ENCODE measurements at regions not wholly inside any gene's neighbourhood (a gene's known extent, or its start where the extent isn't known, plus 50 kb on each side); places are given as distances from the start of the nearest gene placed in this dataset.
"Not testable (repeated sequence)": the region's sequence is repeated elsewhere in the genome, so short reads cannot be mapped to it uniquely, and the experiment has no call there.

- H3K14ac ChIP-seq (ENCODE audit: low read length) = no peak overlapping the region
- no peaks in the 10 kb centered on the region for H3K27me3 ChIP-seq (ENCODE audit: insufficient read depth, low read length)
- H3K18ac ChIP-seq (ENCODE audit: low read length) = no peak overlapping the region
- no peak overlapping the region for H2AFZ ChIP-seq (ENCODE audit: insufficient read depth, low read length, poor library complexity)
- no peaks in the 10 kb centered on the region for H3K79me1 ChIP-seq (ENCODE audit: low read length)
- H4K12ac ChIP-seq (ENCODE audit: low read depth, low read length) = no peak overlapping the region
- H3K9ac ChIP-seq (ENCODE audit: low read length) = no peak overlapping the region
- H2BK5ac ChIP-seq (ENCODE audit: low read depth, low read length, poor library complexity) = no peak overlapping the region
- H2BK120ac ChIP-seq (ENCODE audit: insufficient read depth, low read length, poor library complexity) = no peak overlapping the region
- DNase-seq = peak; percentile 8 to 53
- no peaks in the 10 kb centered on the region for H3K79me2 ChIP-seq (ENCODE audit: control insufficient read depth, insufficient read depth, low read length, poor library complexity)
- no CpG with 5 or more reads among the region's 2 CpGs for WGBS (ENCODE audit: extremely low coverage, insufficient coverage, insufficient read length)
- no peak overlapping the region for H3K4ac ChIP-seq (ENCODE audit: low read depth, low read length)
- no peak overlapping the region for H3K23ac ChIP-seq (ENCODE audit: low read length)
- H2BK12ac ChIP-seq (ENCODE audit: low read length) = no peak overlapping the region
- no peak overlapping the region for H3K4me2 ChIP-seq (ENCODE audit: low read length)
- no peaks in the 10 kb centered on the region for H3K4me1 ChIP-seq (ENCODE audit: control insufficient read depth in 1 of 2, insufficient read depth in 2 of 2, low read length in 2 of 2)
- no peak overlapping the region for H2AK5ac ChIP-seq (ENCODE audit: low read length)
- H3K27ac ChIP-seq (ENCODE audit: low read depth, low read length) = no peak overlapping the region
- H4K8ac ChIP-seq (ENCODE audit: low read depth, low read length) = no peak overlapping the region
- H4K91ac ChIP-seq (ENCODE audit: low read depth, low read length) = no peak overlapping the region
- H3K9me3 ChIP-seq (ENCODE audit: insufficient read depth, low read depth, low read length) = no peaks in the 10 kb centered on the region
- H3K36me3 ChIP-seq (ENCODE audit: control insufficient read depth in 1 of 2, insufficient read depth in 2 of 2, low read length in 2 of 2) = no peaks in the 10 kb centered on the region
- no peak overlapping the region for H3K4me3 ChIP-seq (ENCODE audit: low read depth, low read length)
Observed at GRCh38 chr10:80856186-80856585, 318.5 kb downstream of the SH2D4B start.

GRCh38 chr10:80859279-80859678 lies 321.6 kb downstream of the SH2D4B start:
- H3K18ac ChIP-seq (ENCODE audit: low read length); H3K36me3 ChIP-seq (ENCODE audit: control insufficient read depth in 1 of 2, insufficient read depth in 2 of 2, low read length in 2 of 2); H3K79me1 ChIP-seq (ENCODE audit: low read length); H3K9ac ChIP-seq (ENCODE audit: low read length); H2BK12ac ChIP-seq (ENCODE audit: low read length); H2BK5ac ChIP-seq (ENCODE audit: low read depth, low read length, poor library complexity); H4K8ac ChIP-seq (ENCODE audit: low read depth, low read length); H2BK120ac ChIP-seq (ENCODE audit: insufficient read depth, low read length, poor library complexity); H3K4me2 ChIP-seq (ENCODE audit: low read length); H2AK5ac ChIP-seq (ENCODE audit: low read length); H3K14ac ChIP-seq (ENCODE audit: low read length); H3K9me3 ChIP-seq (ENCODE audit: insufficient read depth, low read depth, low read length); H2AFZ ChIP-seq (ENCODE audit: insufficient read depth, low read length, poor library complexity); H3K79me2 ChIP-seq (ENCODE audit: control insufficient read depth, insufficient read depth, low read length, poor library complexity); H3K23ac ChIP-seq (ENCODE audit: low read length); H3K4me3 ChIP-seq (ENCODE audit: low read depth, low read length); H3K27me3 ChIP-seq (ENCODE audit: insufficient read depth, low read length); DNase-seq; H3K4me1 ChIP-seq (ENCODE audit: control insufficient read depth in 1 of 2, insufficient read depth in 2 of 2, low read length in 2 of 2); H3K4ac ChIP-seq (ENCODE audit: low read depth, low read length); H3K27ac ChIP-seq (ENCODE audit: low read depth, low read length); H4K12ac ChIP-seq (ENCODE audit: low read depth, low read length); H4K91ac ChIP-seq (ENCODE audit: low read depth, low read length): not testable (repeated sequence)
- WGBS (ENCODE audit: extremely low coverage, insufficient coverage, insufficient read length) = no CpG with 5 or more reads among the region's 22 CpGs

GRCh38 chr10:80860719-80861118 lies 323.0 kb downstream of the SH2D4B start:
- Histone ChIP-seq H3K14ac (ENCODE audit: low read length) (no peak overlapping the region), H3K9ac (ENCODE audit: low read length) (no peak overlapping the region), H2BK5ac (ENCODE audit: low read depth, low read length, poor library complexity) (no peak overlapping the region), H3K4me2 (ENCODE audit: low read length) (no peak overlapping the region), H3K4me3 (ENCODE audit: low read depth, low read length) (no peak overlapping the region), H3K23ac (ENCODE audit: low read length) (no peak overlapping the region), H3K9me3 (ENCODE audit: insufficient read depth, low read depth, low read length) (no peaks in the 10 kb centered on the region), H3K36me3 (ENCODE audit: control insufficient read depth in 1 of 2, insufficient read depth in 2 of 2, low read length in 2 of 2) (no peaks in the 10 kb centered on the region), H2BK12ac (ENCODE audit: low read length) (no peak overlapping the region), H2BK120ac (ENCODE audit: insufficient read depth, low read length, poor library complexity) (no peak overlapping the region), H3K27ac (ENCODE audit: low read depth, low read length) (no peak overlapping the region), H3K18ac (ENCODE audit: low read length) (no peak overlapping the region), H3K4ac (ENCODE audit: low read depth, low read length) (no peak overlapping the region), H4K8ac (ENCODE audit: low read depth, low read length) (no peak overlapping the region), H4K91ac (ENCODE audit: low read depth, low read length) (no peak overlapping the region), H2AFZ (ENCODE audit: insufficient read depth, low read length, poor library complexity) (no peak overlapping the region), H3K79me2 (ENCODE audit: control insufficient read depth, insufficient read depth, low read length, poor library complexity) (no peaks in the 10 kb centered on the region), H4K12ac (ENCODE audit: low read depth, low read length) (no peak overlapping the region), H3K4me1 (ENCODE audit: control insufficient read depth in 1 of 2, insufficient read depth in 2 of 2, low read length in 2 of 2) (no peaks in the 10 kb centered on the region), H2AK5ac (ENCODE audit: low read length) (no peak overlapping the region), H3K27me3 (ENCODE audit: insufficient read depth, low read length) (no peaks in the 10 kb centered on the region), H3K79me1 (ENCODE audit: low read length) (no peaks in the 10 kb centered on the region)
- no CpG with 5 or more reads among the region's 1 CpG for WGBS (ENCODE audit: extremely low coverage, insufficient coverage, insufficient read length)
- DNase-seq = no peak

- no peak overlapping the region for H2AK5ac ChIP-seq (ENCODE audit: low read length)
- no peak overlapping the region for H2BK12ac ChIP-seq (ENCODE audit: low read length)
- H4K91ac ChIP-seq (ENCODE audit: low read depth, low read length) = no peak overlapping the region
- H3K79me2 ChIP-seq (ENCODE audit: control insufficient read depth, insufficient read depth, low read length, poor library complexity) = no peaks in the 10 kb centered on the region
- no peak overlapping the region for H3K4me2 ChIP-seq (ENCODE audit: low read length)
- H3K4me1 ChIP-seq (ENCODE audit: control insufficient read depth in 1 of 2, insufficient read depth in 2 of 2, low read length in 2 of 2) = no peaks in the 10 kb centered on the region
- DNase-seq = no peak
- H2BK120ac ChIP-seq (ENCODE audit: insufficient read depth, low read length, poor library complexity) = no peak overlapping the region
- no peak overlapping the region for H2BK5ac ChIP-seq (ENCODE audit: low read depth, low read length, poor library complexity)
- no peak overlapping the region for H3K4ac ChIP-seq (ENCODE audit: low read depth, low read length)
- H3K23ac ChIP-seq (ENCODE audit: low read length) = no peak overlapping the region
- no peaks in the 10 kb centered on the region for H3K79me1 ChIP-seq (ENCODE audit: low read length)
- H3K27ac ChIP-seq (ENCODE audit: low read depth, low read length) = no peak overlapping the region
- no peak overlapping the region for H3K4me3 ChIP-seq (ENCODE audit: low read depth, low read length)
- no peak overlapping the region for H3K9ac ChIP-seq (ENCODE audit: low read length)
- H2AFZ ChIP-seq (ENCODE audit: insufficient read depth, low read length, poor library complexity) = no peak overlapping the region
- no peak overlapping the region for H3K14ac ChIP-seq (ENCODE audit: low read length)
- no peaks in the 10 kb centered on the region for H3K27me3 ChIP-seq (ENCODE audit: insufficient read depth, low read length)
- no peaks in the 10 kb centered on the region for H3K36me3 ChIP-seq (ENCODE audit: control insufficient read depth in 1 of 2, insufficient read depth in 2 of 2, low read length in 2 of 2)
- H3K9me3 ChIP-seq (ENCODE audit: insufficient read depth, low read depth, low read length) = no peaks in the 10 kb centered on the region
- H3K18ac ChIP-seq (ENCODE audit: low read length) = no peak overlapping the region
- H4K8ac ChIP-seq (ENCODE audit: low read depth, low read length) = no peak overlapping the region
- no peak overlapping the region for H4K12ac ChIP-seq (ENCODE audit: low read depth, low read length)
Observed at GRCh38 chr10:80861882-80862281, 324.2 kb downstream of the SH2D4B start.

GRCh38 chr10:80870282-80870681 lies 332.6 kb downstream of the SH2D4B start:
- Histone ChIP-seq H3K27me3 (ENCODE audit: insufficient read depth, low read length) (no peaks in the 10 kb centered on the region), H2AK5ac (ENCODE audit: low read length) (no peak overlapping the region), H3K23ac (ENCODE audit: low read length) (no peak overlapping the region), H2BK12ac (ENCODE audit: low read length) (no peak overlapping the region), H2AFZ (ENCODE audit: insufficient read depth, low read length, poor library complexity) (no peak overlapping the region), H3K79me2 (ENCODE audit: control insufficient read depth, insufficient read depth, low read length, poor library complexity) (no peaks in the 10 kb centered on the region), H2BK5ac (ENCODE audit: low read depth, low read length, poor library complexity) (no peak overlapping the region), H4K12ac (ENCODE audit: low read depth, low read length) (no peak overlapping the region), H3K36me3 (ENCODE audit: control insufficient read depth in 1 of 2, insufficient read depth in 2 of 2, low read length in 2 of 2) (no peaks in the 10 kb centered on the region), H3K9ac (ENCODE audit: low read length) (no peak overlapping the region), H3K18ac (ENCODE audit: low read length) (no peak overlapping the region), H4K8ac (ENCODE audit: low read depth, low read length) (no peak overlapping the region), H2BK120ac (ENCODE audit: insufficient read depth, low read length, poor library complexity) (no peak overlapping the region), H3K4me1 (ENCODE audit: control insufficient read depth in 1 of 2, insufficient read depth in 2 of 2, low read length in 2 of 2) (no peaks in the 10 kb centered on the region), H3K9me3 (ENCODE audit: insufficient read depth, low read depth, low read length) (no peaks in the 10 kb centered on the region), H3K4ac (ENCODE audit: low read depth, low read length) (no peak overlapping the region), H3K14ac (ENCODE audit: low read length) (no peak overlapping the region), H4K91ac (ENCODE audit: low read depth, low read length) (no peak overlapping the region), H3K27ac (ENCODE audit: low read depth, low read length) (no peak overlapping the region), H3K79me1 (ENCODE audit: low read length) (no peaks in the 10 kb centered on the region), H3K4me2 (ENCODE audit: low read length) (no peak overlapping the region), H3K4me3 (ENCODE audit: low read depth, low read length) (no peak overlapping the region)
- no CpG with 5 or more reads among the region's 1 CpG for WGBS (ENCODE audit: extremely low coverage, insufficient coverage, insufficient read length)
- no peak for DNase-seq

All from trophoblast cell (in vitro differentiated cells and primary cell).